Naive thymus-derived CD8-positive, alpha-beta T cell (primary cell): ENCODE measurements at regions not wholly inside any gene's neighbourhood (a gene's known extent, or its start where the extent isn't known, plus 50 kb on each side); places are given as distances from the start of the nearest gene placed in this dataset.

Experiments
- ATAC-seq, 2 donors: fragments of 150-1000 bp; cut with Tn5 transposase in 1 of 2; sonication (Bioruptor Pico), chemical (Tn5 transposase) in 1 of 2; 1 replicate in 1 of 2; 2 replicates in 1 of 2; pipeline ENCODE4 v1.10.0; 2021; ENCODE audit warnings: mild to moderate bottlenecking in 2 of 2, moderate library complexity in 2 of 2
- POLR2A ChIA-PET: fragments of 350-600 bp; sonication (Branson Sonifier 250); formaldehyde crosslinking; loops from one replicate; lab custom pipeline; 2021; ENCODE audit warnings: antibody characterized with exemption; lab: Charles Lee
- DNase-seq, 10 donors: peaks; one replicate each; pipeline versions ENCODE4 v3.0.0 to v3.0.0-alpha.2; 2020 to 2022
- H3K27ac Mint-ChIP-seq, 10 donors: one replicate each; pipeline ENCODE4 v1.8.0; 2020 to 2022; ENCODE audit warnings: mild to moderate bottlenecking in 10 of 10, mixed read lengths in 10 of 10, moderate library complexity in 4 of 10, inconsistent platforms in 1 of 10
- H3K27me3 Mint-ChIP-seq, 5 donors: one replicate each; pipeline ENCODE4 v1.8.0; 2021 to 2022; ENCODE audit warnings: mixed read lengths in 5 of 5
- H3K36me3 Mint-ChIP-seq, 3 donors: one replicate each; pipeline ENCODE4 v1.8.0; 2020 to 2022; ENCODE audit warnings: mixed read lengths in 3 of 3, mild to moderate bottlenecking in 2 of 3, inconsistent platforms in 1 of 3
- H3K4me1 Mint-ChIP-seq, 4 donors: one replicate each; pipeline ENCODE4 v1.8.0; 2021 to 2022; ENCODE audit warnings: mixed read lengths in 4 of 4
- H3K4me3 Mint-ChIP-seq, 10 donors: one replicate each; pipeline ENCODE4 v1.8.0; 2020 to 2022; ENCODE audit warnings: mild to moderate bottlenecking in 10 of 10, mixed read lengths in 10 of 10, moderate library complexity in 6 of 10, inconsistent platforms in 1 of 10
- H3K9me3 Mint-ChIP-seq, 9 donors: one replicate each; pipeline ENCODE4 v1.8.0; 2020 to 2022; ENCODE audit warnings: mixed read lengths in 9 of 9, mild to moderate bottlenecking in 3 of 9, inconsistent platforms in 1 of 9, moderate library complexity in 1 of 9

- H3K4me1 Mint-ChIP-seq: peaks cover 0 to under 1% (median 0%) of the 10 kb centered on the region in 4 donors
- no peak overlapping the region for H3K4me3 Mint-ChIP-seq
- no peak overlapping the region for H3K27ac Mint-ChIP-seq
- no peaks in the 10 kb centered on the region for H3K36me3 Mint-ChIP-seq
- H3K9me3 Mint-ChIP-seq: peaks cover 0 to 10% (median 0%) of the 10 kb centered on the region in 9 donors
- POLR2A ChIA-PET: no interaction called here
- H3K27me3 Mint-ChIP-seq: peaks cover 0 to 13% (median 2%) of the 10 kb centered on the region in 5 donors
- DNase-seq (no peak), ATAC-seq (no peak)
These were observed 110.4 kb upstream of the SOX1 start for GRCh38 chr13:111956261-111957151.

GRCh38 chr13:111957913-111958450 lies 109.0 kb upstream of the SOX1 start:
- H3K9me3 Mint-ChIP-seq: peaks cover 0 to 9% (median 0%) of the 10 kb centered on the region in 9 donors
- H3K4me3 Mint-ChIP-seq: no peak overlapping the region
- no peaks in the 10 kb centered on the region for H3K27me3 Mint-ChIP-seq
- no peak for ATAC-seq
- POLR2A ChIA-PET: no interaction called here
- no peaks in the 10 kb centered on the region for H3K4me1 Mint-ChIP-seq
- no peak for DNase-seq
- H3K36me3 Mint-ChIP-seq: no peaks in the 10 kb centered on the region
- no peak overlapping the region for H3K27ac Mint-ChIP-seq

GRCh38 chr13:111958612-111959395 lies 108.1 kb upstream of the SOX1 start:
- DNase-seq (no peak), ATAC-seq (no peak)
- H3K36me3 Mint-ChIP-seq: no peaks in the 10 kb centered on the region
- no peaks in the 10 kb centered on the region for H3K27me3 Mint-ChIP-seq
- POLR2A ChIA-PET: no interaction called here
- no peak overlapping the region for H3K27ac Mint-ChIP-seq
- no peaks in the 10 kb centered on the region for H3K4me1 Mint-ChIP-seq
- H3K4me3 Mint-ChIP-seq: no peak overlapping the region
- H3K9me3 Mint-ChIP-seq: peaks cover 0 to 10% (median 0%) of the 10 kb centered on the region in 9 donors

GRCh38 chr13:111960152-111960772 lies 106.7 kb upstream of the SOX1 start:
- H3K4me3 Mint-ChIP-seq: no peak overlapping the region
- no peaks in the 10 kb centered on the region for H3K27me3 Mint-ChIP-seq
- no peak for DNase-seq
- no peak overlapping the region for H3K27ac Mint-ChIP-seq
- peaks cover 0 to 9% (median 0%) of the 10 kb centered on the region in 9 donors for H3K9me3 Mint-ChIP-seq
- H3K36me3 Mint-ChIP-seq: no peaks in the 10 kb centered on the region
- ATAC-seq: no peak
- POLR2A ChIA-PET: no interaction called here
- no peaks in the 10 kb centered on the region for H3K4me1 Mint-ChIP-seq

GRCh38 chr13:111961236-111961635 lies 105.7 kb upstream of the SOX1 start:
- POLR2A ChIA-PET: no interaction called here
- Mint-ChIP-seq H3K27ac (no peak overlapping the region), H3K36me3 (no peaks in the 10 kb centered on the region), H3K27me3 (no peaks in the 10 kb centered on the region), H3K9me3 (peaks cover 0 to 10% (median 0%) of the 10 kb centered on the region in 9 donors), H3K4me1 (no peaks in the 10 kb centered on the region), H3K4me3 (no peak overlapping the region)
- no peak for ATAC-seq
- no peak for DNase-seq

- Mint-ChIP-seq H3K27ac (no peak overlapping the region), H3K4me3 (no peak overlapping the region), H3K27me3 (no peaks in the 10 kb centered on the region), H3K4me1 (no peaks in the 10 kb centered on the region), H3K9me3 (peaks cover 0 to 10% (median 0%) of the 10 kb centered on the region in 9 donors), H3K36me3 (no peaks in the 10 kb centered on the region)
- POLR2A ChIA-PET: no interaction called here
- ATAC-seq: no peak
- no peak for DNase-seq
These were observed 105.2 kb upstream of the SOX1 start for GRCh38 chr13:111961651-111962192.

GRCh38 chr13:111962431-111962891 lies 104.5 kb upstream of the SOX1 start:
- H3K36me3 Mint-ChIP-seq: no peaks in the 10 kb centered on the region
- ATAC-seq: no peak

GRCh38 chr13:111963031-111963430 lies 103.9 kb upstream of the SOX1 start:
- peaks cover 0 to 11% (median 2%) of the 10 kb centered on the region in 5 donors for H3K27me3 Mint-ChIP-seq
- peaks cover 0 to 10% (median 0%) of the 10 kb centered on the region in 9 donors for H3K9me3 Mint-ChIP-seq
- no peak overlapping the region for H3K27ac Mint-ChIP-seq
- H3K36me3 Mint-ChIP-seq: no peaks in the 10 kb centered on the region
- ATAC-seq (no peak), DNase-seq (no peak)
- H3K4me1 Mint-ChIP-seq: no peaks in the 10 kb centered on the region
- H3K4me3 Mint-ChIP-seq: no peak overlapping the region
- POLR2A ChIA-PET: no interaction called here

More at GRCh38 chr13:111962431-111962891, 104.5 kb upstream of the SOX1 start:
- POLR2A ChIA-PET: no interaction called here
- H3K27me3 Mint-ChIP-seq: peaks cover 0 to 5% (median 0%) of the 10 kb centered on the region in 5 donors
- no peak overlapping the region for H3K4me3 Mint-ChIP-seq
- DNase-seq: no peak
- H3K27ac Mint-ChIP-seq: no peak overlapping the region
- H3K9me3 Mint-ChIP-seq: peaks cover 0 to 10% (median 0%) of the 10 kb centered on the region in 9 donors
- H3K4me1 Mint-ChIP-seq: no peaks in the 10 kb centered on the region

GRCh38 chr13:111964411-111965035 lies 102.4 kb upstream of the SOX1 start:
- peaks cover 0 to 16% (median 5%) of the 10 kb centered on the region in 5 donors for H3K27me3 Mint-ChIP-seq
- DNase-seq (no peak), ATAC-seq (no peak)
- H3K27ac Mint-ChIP-seq: no peak overlapping the region
- H3K4me3 Mint-ChIP-seq: no peak overlapping the region
- peaks cover 0 to 13% (median 0%) of the 10 kb centered on the region in 9 donors for H3K9me3 Mint-ChIP-seq
- H3K36me3 Mint-ChIP-seq: no peaks in the 10 kb centered on the region
- no peaks in the 10 kb centered on the region for H3K4me1 Mint-ChIP-seq
- POLR2A ChIA-PET: no interaction called here

- H3K9me3 Mint-ChIP-seq: peaks cover 0 to 13% (median 0%) of the 10 kb centered on the region in 9 donors
- no peak overlapping the region for H3K27ac Mint-ChIP-seq
- peaks cover 0 to 18% (median 5%) of the 10 kb centered on the region in 5 donors for H3K27me3 Mint-ChIP-seq
- POLR2A ChIA-PET: no interaction called here
- ATAC-seq: no peak
- H3K4me1 Mint-ChIP-seq: no peaks in the 10 kb centered on the region
- no peak for DNase-seq
- no peaks in the 10 kb centered on the region for H3K36me3 Mint-ChIP-seq
- no peak overlapping the region for H3K4me3 Mint-ChIP-seq
These were observed 101.3 kb upstream of the SOX1 start for GRCh38 chr13:111965466-111966214.

GRCh38 chr13:111966933-111967332 lies 100.0 kb upstream of the SOX1 start:
- H3K9me3 Mint-ChIP-seq: peaks cover 0 to 13% (median 0%) of the 10 kb centered on the region in 9 donors
- H3K4me1 Mint-ChIP-seq: no peaks in the 10 kb centered on the region
- H3K36me3 Mint-ChIP-seq: no peaks in the 10 kb centered on the region
- H3K27me3 Mint-ChIP-seq: peaks cover 2 to 31% (median 9%) of the 10 kb centered on the region in 5 donors
- DNase-seq (no peak), ATAC-seq (no peak)
- H3K27ac Mint-ChIP-seq: no peak overlapping the region
- no peak overlapping the region for H3K4me3 Mint-ChIP-seq
- POLR2A ChIA-PET: no interaction called here
